GM10248 (cell line): ENCODE measurements at regions not wholly inside any gene's neighbourhood (a gene's known extent, or its start where the extent isn't known, plus 50 kb on each side); places are given as distances from the start of the nearest gene placed in this dataset.
"Not testable (repeated sequence)": the region's sequence is repeated elsewhere in the genome, so short reads cannot be mapped to it uniquely, and the experiment has no call there.

Experiments used
- CTCF ChIA-PET: fragments of 300-600 bp; sonication (Branson Sonifier 250); formaldehyde crosslinking; extraction: SDS; loops from one replicate; lab custom pipeline; 2021; ENCODE audit warnings: antibody characterized with exemption; lab: Yijun Ruan, JAX
- POLR2A ChIA-PET: fragments of 350-650 bp; sonication (Branson Sonifier 250); formaldehyde crosslinking; extraction: SDS; loops from one replicate; lab custom pipeline; 2020; ENCODE audit warnings: antibody characterized with exemption; lab: Yijun Ruan, JAX
- DNase-seq: peaks from one replicate; pipeline ENCODE4 v3.0.0; 2012; ENCODE audit errors: extremely low spot score
- TF ChIP-seq, protein P1 (sequence below): IDR thresholded peaks from 2 replicates; pipeline ENCODE4 v1.5.1; 2012; ENCODE audit warnings: mild to moderate bottlenecking, low read depth; ENCODE audit errors: extremely low read depth, missing control alignments, control extremely low read depth

DNA sequence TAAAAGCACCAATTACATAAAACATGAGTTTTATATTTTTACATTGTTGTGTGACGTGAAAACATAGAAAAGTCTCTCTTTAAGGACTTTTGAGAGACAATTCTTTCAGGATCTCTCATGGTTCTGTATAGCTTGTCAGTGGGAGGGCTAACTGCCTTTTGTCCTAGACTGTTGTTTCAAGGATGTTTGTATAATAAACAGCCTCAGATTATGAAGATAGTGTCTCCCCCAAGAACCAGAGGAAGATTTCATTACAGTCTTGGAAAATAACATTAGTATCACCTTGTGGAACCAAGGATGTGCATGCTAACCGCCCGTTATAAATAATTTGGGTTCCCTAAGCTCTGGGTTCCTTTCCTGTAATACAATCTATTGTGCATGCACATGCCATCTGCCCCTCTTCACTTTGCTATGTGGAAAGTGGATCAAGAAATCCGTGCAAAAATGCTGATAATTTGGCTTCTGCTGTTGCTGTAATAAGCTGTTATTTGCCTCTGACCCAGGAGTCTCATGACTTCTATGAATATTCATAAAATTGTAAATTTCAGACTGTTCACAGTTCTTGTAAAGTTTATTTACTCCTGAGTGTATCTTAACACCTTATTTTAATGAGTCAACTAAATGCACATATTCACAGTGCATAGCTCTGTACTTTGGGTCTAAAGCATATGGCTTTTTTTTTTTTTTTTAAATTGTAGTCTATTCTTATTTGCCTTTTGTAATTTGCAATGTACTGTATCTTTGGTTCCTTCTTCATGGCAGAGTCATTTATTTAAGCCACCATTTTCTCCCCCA, 265.5 kb downstream of the PTH2R start:
- ChIA-PET POLR2A (no interaction called here), CTCF (no interaction called here)
- TF ChIP-seq, protein P1, sequence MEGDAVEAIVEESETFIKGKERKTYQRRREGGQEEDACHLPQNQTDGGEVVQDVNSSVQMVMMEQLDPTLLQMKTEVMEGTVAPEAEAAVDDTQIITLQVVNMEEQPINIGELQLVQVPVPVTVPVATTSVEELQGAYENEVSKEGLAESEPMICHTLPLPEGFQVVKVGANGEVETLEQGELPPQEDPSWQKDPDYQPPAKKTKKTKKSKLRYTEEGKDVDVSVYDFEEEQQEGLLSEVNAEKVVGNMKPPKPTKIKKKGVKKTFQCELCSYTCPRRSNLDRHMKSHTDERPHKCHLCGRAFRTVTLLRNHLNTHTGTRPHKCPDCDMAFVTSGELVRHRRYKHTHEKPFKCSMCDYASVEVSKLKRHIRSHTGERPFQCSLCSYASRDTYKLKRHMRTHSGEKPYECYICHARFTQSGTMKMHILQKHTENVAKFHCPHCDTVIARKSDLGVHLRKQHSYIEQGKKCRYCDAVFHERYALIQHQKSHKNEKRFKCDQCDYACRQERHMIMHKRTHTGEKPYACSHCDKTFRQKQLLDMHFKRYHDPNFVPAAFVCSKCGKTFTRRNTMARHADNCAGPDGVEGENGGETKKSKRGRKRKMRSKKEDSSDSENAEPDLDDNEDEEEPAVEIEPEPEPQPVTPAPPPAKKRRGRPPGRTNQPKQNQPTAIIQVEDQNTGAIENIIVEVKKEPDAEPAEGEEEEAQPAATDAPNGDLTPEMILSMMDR = no peak
- DNase-seq = no peak

DNA sequence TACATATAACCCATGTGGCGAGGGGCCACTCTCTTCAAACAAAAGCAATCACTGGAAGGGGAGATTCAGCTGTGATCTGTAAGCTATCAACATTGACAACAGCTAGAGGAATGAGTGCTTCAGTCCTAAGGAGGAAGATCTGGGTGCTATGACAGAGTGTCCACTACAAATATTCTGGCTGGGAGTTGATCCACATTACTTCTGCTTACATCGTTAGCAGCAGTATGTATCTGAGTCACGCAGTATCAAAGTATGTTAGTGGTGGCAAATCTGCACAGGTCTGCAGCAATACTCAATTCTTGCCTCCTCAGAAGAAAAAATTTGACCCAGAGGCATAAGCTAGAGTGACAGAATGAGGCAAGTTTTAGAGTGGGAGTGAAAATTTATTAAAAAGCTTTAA, 267.0 kb downstream of the PTH2R start:
- no peak for DNase-seq
- TF ChIP-seq, protein P1 = no peak
- ChIA-PET CTCF (interaction anchor here (0.9 to 1.3 kb wide), 2 partner anchors 13 to 17 kb away, joined by 3 read pairs; no protein-coding TSS in a partner anchor), POLR2A (no interaction called here)

DNA sequence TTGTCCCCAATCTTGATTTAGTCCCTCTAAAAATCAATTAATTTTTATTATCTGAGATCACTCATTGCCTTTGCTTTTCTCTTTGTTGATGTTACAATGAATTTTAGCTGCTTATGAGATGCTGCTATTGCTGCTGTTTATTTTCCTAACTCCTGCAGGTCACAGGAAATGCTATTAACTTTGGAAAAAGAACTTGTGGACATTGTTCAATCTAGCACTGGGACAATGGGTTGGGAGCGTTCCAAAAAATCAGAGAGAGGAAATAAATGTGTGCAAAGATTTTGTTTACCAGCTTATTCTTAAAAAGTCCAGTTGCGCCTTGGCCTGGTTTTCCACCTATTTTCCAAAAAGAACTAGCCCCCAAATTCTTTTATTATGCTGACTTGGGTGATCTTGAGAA, 268.3 kb downstream of the PTH2R start:
- TF ChIP-seq, protein P1 = no peak
- no peak for DNase-seq
- ChIA-PET POLR2A (no interaction called here), CTCF (no interaction called here)

DNA sequence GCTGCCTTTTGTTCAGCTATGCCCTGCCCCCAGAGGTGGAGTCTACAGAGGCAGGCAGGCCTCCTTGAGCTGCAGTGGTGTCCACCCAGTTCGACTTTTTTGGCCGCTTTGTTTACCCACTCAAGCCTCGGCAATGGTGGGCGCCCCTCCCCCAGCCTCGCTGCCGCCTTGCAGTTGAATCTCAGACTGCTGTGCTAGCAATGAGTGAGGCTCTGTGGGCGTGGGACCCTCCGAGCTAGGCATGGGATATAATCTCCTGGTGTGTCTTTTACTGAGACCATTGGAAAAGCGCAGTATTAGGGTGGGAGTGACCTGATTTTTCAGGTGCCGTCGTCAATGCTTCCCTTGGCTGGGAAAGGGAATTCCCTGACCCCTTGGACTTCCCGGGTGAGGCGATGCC, 279.3 kb downstream of the PTH2R start:
- CTCF ChIA-PET, POLR2A ChIA-PET, DNase-seq: not testable (repeated sequence)

DNA sequence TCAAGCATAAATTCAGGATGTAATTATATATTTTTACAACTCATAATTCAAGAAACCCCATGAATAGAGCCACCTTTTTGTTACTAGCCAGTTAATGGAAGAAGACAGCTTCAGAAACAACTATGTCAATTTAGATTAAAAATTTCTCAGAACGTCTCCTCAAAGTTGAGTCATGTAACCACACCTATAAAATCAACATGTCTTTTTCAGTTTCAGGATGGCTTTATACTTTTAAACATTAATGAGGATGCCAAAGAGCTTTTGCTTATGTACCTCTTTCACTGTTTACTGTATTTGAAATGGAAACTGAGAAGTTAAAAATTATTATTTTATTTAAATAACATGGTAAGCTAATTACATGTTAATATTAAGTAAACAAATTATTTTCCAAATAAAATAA, 280.1 kb downstream of the PTH2R start:
- DNase-seq = no peak
- CTCF ChIA-PET = interaction anchor here (1.0 kb wide), 1 partner anchor 13 kb away, joined by 3 read pairs; no protein-coding TSS in a partner anchor
- POLR2A ChIA-PET = no interaction called here
- TF ChIP-seq, protein P1 = no peak

DNA sequence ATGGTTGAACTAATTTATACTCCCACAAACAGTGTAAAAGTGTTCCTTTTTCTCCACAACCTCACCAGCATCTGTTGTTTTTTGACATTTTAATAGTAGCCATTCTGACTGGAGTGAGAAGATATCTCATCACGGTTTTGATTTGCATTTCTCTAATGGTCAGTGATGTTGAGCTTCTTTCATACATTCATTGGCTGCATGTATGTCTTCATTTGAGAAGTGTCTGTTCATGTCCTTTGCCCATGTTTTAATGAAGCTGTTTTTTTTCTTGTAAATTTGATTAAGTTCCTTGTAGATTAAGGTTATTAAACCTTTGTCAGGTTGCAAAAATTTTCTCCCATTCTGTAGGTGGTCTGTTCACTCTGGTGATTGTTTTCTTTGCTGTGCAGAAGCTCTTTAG, 281.1 kb downstream of the PTH2R start:
- DNase-seq, CTCF ChIA-PET, POLR2A ChIA-PET: not testable (repeated sequence)

DNA sequence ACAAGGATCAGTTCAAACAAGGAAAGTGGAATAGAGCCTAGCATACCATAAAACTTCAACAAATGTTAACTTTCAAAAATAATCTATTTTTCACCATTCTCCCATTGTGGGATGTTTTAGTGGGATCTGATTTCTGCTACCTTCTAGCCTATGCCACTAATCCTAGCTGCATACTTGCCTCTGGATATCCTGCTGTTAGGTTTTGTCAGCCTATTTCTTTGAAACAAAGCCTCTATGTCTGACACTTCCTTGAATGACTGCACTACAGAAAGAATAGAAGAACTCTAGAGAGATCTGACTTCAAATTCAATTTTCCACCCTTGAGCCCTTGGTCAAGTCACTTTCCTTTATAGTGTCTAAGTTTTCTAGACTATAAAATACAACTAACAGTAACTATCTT, 291.5 kb downstream of the PTH2R start:
- TF ChIP-seq, protein P1 = no peak
- no peak for DNase-seq
- POLR2A ChIA-PET = no interaction called here
- CTCF ChIA-PET = no interaction called here
